WTC11 (cell line): ENCODE measurements at regions not wholly inside any gene's neighbourhood (a gene's known extent, or its start where the extent isn't known, plus 50 kb on each side); places are given as distances from the start of the nearest gene placed in this dataset.

ENCODE experiments used
- ATAC-seq: fragments of 200-7000 bp; cut with Tn5 transposase; 2 replicates; pipeline ENCODE4 v1.10.0; 2021; ENCODE audit warnings: mild to moderate bottlenecking, moderate library complexity
- CTCF ChIA-PET: fragments of 300-600 bp; sonication (Branson Sonifier 250); formaldehyde crosslinking; loops from one replicate; lab custom pipeline; 2021; ENCODE audit warnings: antibody characterized with exemption; lab: Charles Lee
- POLR2A ChIA-PET: fragments of 350-600 bp; sonication (Branson Sonifier 250); formaldehyde crosslinking; loops from one replicate; lab custom pipeline; 2021; ENCODE audit warnings: antibody characterized with exemption; lab: Charles Lee
- DNase-seq: peaks from one replicate; pipeline ENCODE4 v3.0.0; 2021; ENCODE audit warnings: low spot score
- H3K27ac Mint-ChIP-seq: 2 replicates; pipeline ENCODE4 v1.8.0; 2021; ENCODE audit warnings: mixed read lengths
- H3K27me3 Mint-ChIP-seq: 2 replicates; pipeline ENCODE4 v1.8.0; 2021; ENCODE audit warnings: low read depth, mild to moderate bottlenecking, moderate library complexity, mixed read lengths
- H3K36me3 Mint-ChIP-seq: 2 replicates; pipeline ENCODE4 v1.8.0; 2021; ENCODE audit warnings: mixed read lengths
- H3K4me1 Mint-ChIP-seq: 2 replicates; pipeline ENCODE4 v1.8.0; 2022; ENCODE audit warnings: mixed read lengths
- H3K4me3 Mint-ChIP-seq: 2 replicates; pipeline ENCODE4 v1.8.0; 2021; ENCODE audit warnings: mild to moderate bottlenecking, moderate library complexity, mixed read lengths
- H3K9me3 Mint-ChIP-seq: 2 replicates; pipeline ENCODE4 v1.8.0; 2021; ENCODE audit warnings: mixed read lengths
- AR ChIP-seq: fragments of 250-450 bp; sonication (Bioruptor Pico); IDR thresholded peaks from 2 replicates; pipeline ENCODE4 v1.9.0; 2021; ENCODE audit warnings: mild to moderate bottlenecking
- CBFB ChIP-seq: sonication (generic); formaldehyde crosslinking; IDR thresholded peaks from 2 replicates; pipeline ENCODE4 v1.8.1; 2022; ENCODE audit warnings: mild to moderate bottlenecking, low read depth, missing genetic modification reagents
- CREB1 ChIP-seq: sonication (generic); formaldehyde crosslinking; IDR thresholded peaks from 2 replicates; pipeline ENCODE4 v1.8.0; 2023; ENCODE audit warnings: mild to moderate bottlenecking, missing genetic modification reagents
- EMX1 ChIP-seq: fragments of 250-450 bp; sonication (Bioruptor Pico); IDR thresholded peaks from 2 replicates; pipeline ENCODE4 v1.8.0; 2021; ENCODE audit warnings: mild to moderate bottlenecking
- ETV6 ChIP-seq: sonication (generic); formaldehyde crosslinking; IDR thresholded peaks from 2 replicates; pipeline ENCODE4 v1.8.1; 2022; ENCODE audit warnings: mild to moderate bottlenecking, missing genetic modification reagents
- HMGA2 ChIP-seq: fragments of 250-450 bp; sonication (Bioruptor Pico); IDR thresholded peaks from 2 replicates; pipeline ENCODE4 v1.4.0; 2021; ENCODE audit warnings: mild to moderate bottlenecking, moderate library complexity
- IRF2 ChIP-seq: sonication (generic); formaldehyde crosslinking; IDR thresholded peaks from 2 replicates; pipeline ENCODE4 v1.8.0; 2022; ENCODE audit warnings: low read depth, missing genetic modification reagents, borderline replicate concordance
- MXD4 ChIP-seq: fragments of 250-450 bp; sonication (Bioruptor Pico); IDR thresholded peaks from 2 replicates; pipeline ENCODE4 v1.8.0; 2021; ENCODE audit warnings: mild to moderate bottlenecking, moderate library complexity, borderline replicate concordance
- NR2C2 ChIP-seq: sonication (generic); formaldehyde crosslinking; IDR thresholded peaks from 2 replicates; pipeline ENCODE4 v1.8.0; 2022; ENCODE audit warnings: mild to moderate bottlenecking, missing genetic modification reagents
- PRRX2 ChIP-seq: fragments of 250-450 bp; sonication (Bioruptor Pico); IDR thresholded peaks from 2 replicates; pipeline ENCODE4 v1.8.0; 2021; ENCODE audit warnings: mild to moderate bottlenecking
- TCF7 ChIP-seq: sonication (generic); formaldehyde crosslinking; IDR thresholded peaks from 2 replicates; pipeline ENCODE4 v1.8.0; 2022; ENCODE audit warnings: mild to moderate bottlenecking, low read depth, missing genetic modification reagents, moderate library complexity
- ZNF281 ChIP-seq: sonication (generic); formaldehyde crosslinking; IDR thresholded peaks from 2 replicates; pipeline ENCODE4 v1.8.0; 2023; ENCODE audit warnings: mild to moderate bottlenecking, missing genetic modification reagents
- ZNF317 ChIP-seq: sonication (generic); formaldehyde crosslinking; IDR thresholded peaks from 2 replicates; pipeline ENCODE4 v1.8.1; 2023; ENCODE audit warnings: low read depth, mild to moderate bottlenecking, moderate library complexity, missing genetic modification reagents, borderline replicate concordance
- TF ChIP-seq, protein P1 (sequence below): sonication (generic); formaldehyde crosslinking; IDR thresholded peaks from 2 replicates; pipeline ENCODE4 v1.8.1; 2022; ENCODE audit warnings: low read depth, missing genetic modification reagents, borderline replicate concordance
- TF ChIP-seq, protein P2 (sequence below): fragments of 200-600 bp; IDR thresholded peaks from 2 replicates; pipeline ENCODE4 v1.8.0; 2022; ENCODE audit warnings: antibody characterized with exemption

GRCh38 chr2:81328968-81329367, 1024.4 kb upstream of the LRRTM1 start:
- H3K36me3 Mint-ChIP-seq, result no peaks in the 10 kb centered on the region
- peaks cover 6% of the 10 kb centered on the region for H3K4me1 Mint-ChIP-seq
- no peak overlapping the region for H3K27ac Mint-ChIP-seq
- H3K9me3 Mint-ChIP-seq, result no peaks in the 10 kb centered on the region
- DNase-seq, result no peak
- ChIA-PET CTCF (interaction anchor here (0.5 kb wide), 1 partner anchor 201 kb away, joined by 3 read pairs; no protein-coding TSS in a partner anchor), POLR2A (no interaction called here)
- TF ChIP-seq PRRX2 (CRISPR knock-in tag) (no peak), TCF7 (CRISPR knock-in tag) (no peak), IRF2 (no peak), ETV6 (CRISPR knock-in tag) (no peak), ZNF317 (CRISPR knock-in tag) (no peak)
- TF ChIP-seq, protein P1, sequence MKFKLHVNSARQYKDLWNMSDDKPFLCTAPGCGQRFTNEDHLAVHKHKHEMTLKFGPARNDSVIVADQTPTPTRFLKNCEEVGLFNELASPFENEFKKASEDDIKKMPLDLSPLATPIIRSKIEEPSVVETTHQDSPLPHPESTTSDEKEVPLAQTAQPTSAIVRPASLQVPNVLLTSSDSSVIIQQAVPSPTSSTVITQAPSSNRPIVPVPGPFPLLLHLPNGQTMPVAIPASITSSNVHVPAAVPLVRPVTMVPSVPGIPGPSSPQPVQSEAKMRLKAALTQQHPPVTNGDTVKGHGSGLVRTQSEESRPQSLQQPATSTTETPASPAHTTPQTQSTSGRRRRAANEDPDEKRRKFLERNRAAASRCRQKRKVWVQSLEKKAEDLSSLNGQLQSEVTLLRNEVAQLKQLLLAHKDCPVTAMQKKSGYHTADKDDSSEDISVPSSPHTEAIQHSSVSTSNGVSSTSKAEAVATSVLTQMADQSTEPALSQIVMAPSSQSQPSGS (CRISPR knock-in tag), result no peak
- TF ChIP-seq, all 79 proteins: peak for 0
- no peak overlapping the region for H3K4me3 Mint-ChIP-seq
- no peaks in the 10 kb centered on the region for H3K27me3 Mint-ChIP-seq
- ATAC-seq, result no peak

DNA sequence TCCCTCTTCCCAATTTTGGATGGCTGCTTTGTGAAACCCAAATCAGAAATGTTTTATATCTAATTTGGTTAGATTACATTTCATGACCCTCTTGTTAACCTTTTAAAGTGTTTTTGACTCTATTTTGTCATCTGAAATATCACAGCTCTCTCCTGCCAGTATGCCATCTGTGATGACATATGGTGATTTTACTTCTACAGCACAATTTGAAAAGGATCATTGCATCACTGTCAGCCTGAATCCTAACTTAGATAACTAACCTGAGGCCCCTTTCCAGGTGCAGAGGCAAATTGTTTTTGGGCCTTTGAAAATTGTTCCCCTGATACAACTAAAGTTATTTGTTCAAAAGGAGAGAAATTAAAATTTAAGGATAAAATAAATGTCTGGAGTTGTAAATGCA, 1023.4 kb upstream of the LRRTM1 start:
- no peak overlapping the region for H3K27ac Mint-ChIP-seq
- POLR2A ChIA-PET, result no interaction called here

GRCh38 chr2:81324046-81324445, 1019.5 kb upstream of the LRRTM1 start:
- H3K36me3 Mint-ChIP-seq, result no peaks in the 10 kb centered on the region
- ChIA-PET POLR2A (no interaction called here), CTCF (interaction anchor here (0.6 to 1.4 kb wide), 16 partner anchors 9 to 338 kb away, joined by 3 to 6 read pairs (median 3); no protein-coding TSS in a partner anchor)
- H3K27ac Mint-ChIP-seq, result no peak overlapping the region
- H3K4me1 Mint-ChIP-seq, result peaks cover 6% of the 10 kb centered on the region
- DNase-seq, result peak; percentile 14
- H3K4me3 Mint-ChIP-seq, result no peak overlapping the region
- no peaks in the 10 kb centered on the region for H3K27me3 Mint-ChIP-seq
- TF ChIP-seq CBFB (CRISPR knock-in tag) (no peak), CREB1 (CRISPR knock-in tag) (no peak), AR (CRISPR knock-in tag) (no peak), EMX1 (no peak), ZNF281 (CRISPR knock-in tag) (no peak)
- TF ChIP-seq, protein P2, sequence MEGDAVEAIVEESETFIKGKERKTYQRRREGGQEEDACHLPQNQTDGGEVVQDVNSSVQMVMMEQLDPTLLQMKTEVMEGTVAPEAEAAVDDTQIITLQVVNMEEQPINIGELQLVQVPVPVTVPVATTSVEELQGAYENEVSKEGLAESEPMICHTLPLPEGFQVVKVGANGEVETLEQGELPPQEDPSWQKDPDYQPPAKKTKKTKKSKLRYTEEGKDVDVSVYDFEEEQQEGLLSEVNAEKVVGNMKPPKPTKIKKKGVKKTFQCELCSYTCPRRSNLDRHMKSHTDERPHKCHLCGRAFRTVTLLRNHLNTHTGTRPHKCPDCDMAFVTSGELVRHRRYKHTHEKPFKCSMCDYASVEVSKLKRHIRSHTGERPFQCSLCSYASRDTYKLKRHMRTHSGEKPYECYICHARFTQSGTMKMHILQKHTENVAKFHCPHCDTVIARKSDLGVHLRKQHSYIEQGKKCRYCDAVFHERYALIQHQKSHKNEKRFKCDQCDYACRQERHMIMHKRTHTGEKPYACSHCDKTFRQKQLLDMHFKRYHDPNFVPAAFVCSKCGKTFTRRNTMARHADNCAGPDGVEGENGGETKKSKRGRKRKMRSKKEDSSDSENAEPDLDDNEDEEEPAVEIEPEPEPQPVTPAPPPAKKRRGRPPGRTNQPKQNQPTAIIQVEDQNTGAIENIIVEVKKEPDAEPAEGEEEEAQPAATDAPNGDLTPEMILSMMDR, result 0 out of 2 replicates have a peak, but pooled peaks have one; percentile 37
- peak; percentile 94 for ATAC-seq
- H3K9me3 Mint-ChIP-seq, result no peaks in the 10 kb centered on the region

More for the DNA sequence above, 1023.4 kb upstream of the LRRTM1 start:
- ATAC-seq (no peak), DNase-seq (no peak)
- no peaks in the 10 kb centered on the region for H3K36me3 Mint-ChIP-seq
- no peaks in the 10 kb centered on the region for H3K9me3 Mint-ChIP-seq
- CTCF ChIA-PET, result no interaction called here
- H3K4me1 Mint-ChIP-seq, result peaks cover 6% of the 10 kb centered on the region
- H3K4me3 Mint-ChIP-seq, result no peak overlapping the region
- no peaks in the 10 kb centered on the region for H3K27me3 Mint-ChIP-seq
- TF ChIP-seq NR2C2 (CRISPR knock-in tag) (no peak), ETV6 (CRISPR knock-in tag) (no peak), HMGA2 (CRISPR knock-in tag) (no peak), MXD4 (no peak)
